ENCODE measurements at regions not wholly inside any gene's neighbourhood (a gene's known extent, or its start where the extent isn't known, plus 50 kb on each side); places are given as distances from the start of the nearest gene placed in this dataset.

- Histone ChIP-seq H3K27me3 (ENCODE audit: control insufficient read depth, insufficient read depth, low read length) (no peaks in the 10 kb centered on the region), H3K27ac (no peak overlapping the region), H3K36me3 (ENCODE audit: control insufficient read depth, insufficient read depth, low read length) (no peaks in the 10 kb centered on the region), H3K4me1 (no peaks in the 10 kb centered on the region), H3K4me2 (ENCODE audit: low read length) (no peak overlapping the region), H3K9ac (no peak overlapping the region), H3K79me2 (no peaks in the 10 kb centered on the region), H3K9me3 (ENCODE audit: control insufficient read depth, low read length) (no peaks in the 10 kb centered on the region), H3K4me3 (ENCODE audit: low read depth, low read length) (no peak overlapping the region), H2AFZ (no peak overlapping the region)
- TF ChIP-seq CTCF (IDR thresholded peaks at IDR 0.05): no peak
Measured at GRCh38 chr7:67452516-67453026, 455.9 kb downstream of the TYW1 start.

- Histone ChIP-seq H3K36me3 (ENCODE audit: control insufficient read depth, insufficient read depth, low read length) (no peaks in the 10 kb centered on the region), H3K27ac (no peak overlapping the region), H3K27me3 (ENCODE audit: control insufficient read depth, insufficient read depth, low read length) (no peaks in the 10 kb centered on the region), H2AFZ (no peak overlapping the region), H3K79me2 (no peaks in the 10 kb centered on the region), H3K4me1 (no peaks in the 10 kb centered on the region), H3K4me2 (ENCODE audit: low read length) (no peak overlapping the region), H3K9me3 (ENCODE audit: control insufficient read depth, low read length) (no peaks in the 10 kb centered on the region), H3K4me3 (ENCODE audit: low read depth, low read length) (no peak overlapping the region), H3K9ac (no peak overlapping the region)
- no peak for TF ChIP-seq CTCF (IDR thresholded peaks at IDR 0.05)
Measured at GRCh38 chr7:67453580-67454380, 457.1 kb downstream of the TYW1 start.

- Histone ChIP-seq H3K4me2 (ENCODE audit: low read length) (no peak overlapping the region), H3K4me3 (ENCODE audit: low read depth, low read length) (no peak overlapping the region), H3K36me3 (ENCODE audit: control insufficient read depth, insufficient read depth, low read length) (no peaks in the 10 kb centered on the region), H2AFZ (no peak overlapping the region), H3K4me1 (no peaks in the 10 kb centered on the region), H3K9ac (no peak overlapping the region), H3K9me3 (ENCODE audit: control insufficient read depth, low read length) (no peaks in the 10 kb centered on the region), H3K79me2 (no peaks in the 10 kb centered on the region), H3K27me3 (ENCODE audit: control insufficient read depth, insufficient read depth, low read length) (no peaks in the 10 kb centered on the region), H3K27ac (no peak overlapping the region)
- TF ChIP-seq CTCF (IDR thresholded peaks at IDR 0.05): no peak
Measured at GRCh38 chr7:67455508-67455907, 458.9 kb downstream of the TYW1 start.

- Histone ChIP-seq H3K4me2 (ENCODE audit: low read length) (no peak overlapping the region), H3K4me3 (ENCODE audit: low read depth, low read length) (no peak overlapping the region), H3K4me1 (no peaks in the 10 kb centered on the region), H2AFZ (no peak overlapping the region), H3K79me2 (no peaks in the 10 kb centered on the region), H3K27me3 (ENCODE audit: control insufficient read depth, insufficient read depth, low read length) (no peaks in the 10 kb centered on the region), H3K9ac (no peak overlapping the region), H3K27ac (no peak overlapping the region), H3K9me3 (ENCODE audit: control insufficient read depth, low read length) (no peaks in the 10 kb centered on the region), H3K36me3 (ENCODE audit: control insufficient read depth, insufficient read depth, low read length) (no peaks in the 10 kb centered on the region)
- TF ChIP-seq CTCF (IDR thresholded peaks at IDR 0.05): no peak
Measured at GRCh38 chr7:67462781-67463191, 466.2 kb downstream of the TYW1 start.

- no peak for TF ChIP-seq CTCF (IDR thresholded peaks at IDR 0.05)
- Histone ChIP-seq H3K4me2 (ENCODE audit: low read length) (no peak overlapping the region), H3K9ac (no peak overlapping the region), H3K27me3 (ENCODE audit: control insufficient read depth, insufficient read depth, low read length) (no peaks in the 10 kb centered on the region), H3K9me3 (ENCODE audit: control insufficient read depth, low read length) (no peaks in the 10 kb centered on the region), H2AFZ (no peak overlapping the region), H3K27ac (no peak overlapping the region), H3K4me1 (no peaks in the 10 kb centered on the region), H3K4me3 (ENCODE audit: low read depth, low read length) (no peak overlapping the region), H3K79me2 (no peaks in the 10 kb centered on the region), H3K36me3 (ENCODE audit: control insufficient read depth, insufficient read depth, low read length) (no peaks in the 10 kb centered on the region)
Measured at GRCh38 chr7:67463316-67463715, 466.7 kb downstream of the TYW1 start.
